ENCODE measurements at regions not wholly inside any gene's neighbourhood (a gene's known extent, or its start where the extent isn't known, plus 50 kb on each side); places are given as distances from the start of the nearest gene placed in this dataset.

- no peak overlapping the region for H3K27ac ChIP-seq (ENCODE audit: low read length)
- H3K4me1 ChIP-seq (ENCODE audit: control insufficient read depth, insufficient read depth, low read length) = no peaks in the 10 kb centered on the region
- ATAC-seq (no peak), DNase-seq (no peak)
- Mint-ChIP-seq H3K4me1 (peaks cover 11 to 15% of the 10 kb centered on the region in 2 donors), H3K9me3 (peaks cover 6 to 7% of the 10 kb centered on the region in 2 donors), H3K36me3 (peaks cover 16% of the 10 kb centered on the region), H3K27me3 (ENCODE audit: low read depth in 2 of 2) (peaks cover 7 to 12% of the 10 kb centered on the region in 2 donors), H3K27ac (no peak overlapping the region), H3K4me3 (no peak overlapping the region)
- intact Hi-C loops (cut with micrococcal nuclease) = no loop called here
- no peak for TF ChIP-seq CTCF (IDR thresholded peaks at IDR 0.05)
- no peak overlapping the region for H3K4me3 ChIP-seq (ENCODE audit: low read length)
- H3K36me3 ChIP-seq (ENCODE audit: control insufficient read depth, insufficient read depth, low read length) = no peaks in the 10 kb centered on the region
- 81% methylated on average over 5 of the region's 5 CpGs for WGBS (ENCODE audit: insufficient coverage)
- H3K9me3 ChIP-seq (ENCODE audit: control insufficient read depth, insufficient read depth, low read length) = no peaks in the 10 kb centered on the region
- no peaks in the 10 kb centered on the region for H3K27me3 ChIP-seq (ENCODE audit: control insufficient read depth, insufficient read depth, low read length)
Measured at GRCh38 chr6:5941188-5941587, 65.5 kb downstream of the NRN1 start.

GRCh38 chr6:5938934-5939333 is 67.8 kb downstream of the NRN1 start:
- no peak for ATAC-seq
- intact Hi-C loops (cut with micrococcal nuclease) = no loop called here
- Mint-ChIP-seq H3K36me3 (peaks cover 9% of the 10 kb centered on the region), H3K4me3 (no peak overlapping the region), H3K4me1 (peaks cover 11 to 15% of the 10 kb centered on the region in 2 donors), H3K27ac (no peak overlapping the region), H3K9me3 (peaks cover 6 to 7% of the 10 kb centered on the region in 2 donors), H3K27me3 (ENCODE audit: low read depth in 2 of 2) (peaks cover 20 to 28% of the 10 kb centered on the region in 2 donors)
- Histone ChIP-seq H3K4me3 (ENCODE audit: low read length) (no peak overlapping the region), H3K4me1 (ENCODE audit: control insufficient read depth, insufficient read depth, low read length) (no peaks in the 10 kb centered on the region), H3K9me3 (ENCODE audit: control insufficient read depth, insufficient read depth, low read length) (no peaks in the 10 kb centered on the region), H3K27ac (ENCODE audit: low read length) (no peak overlapping the region), H3K27me3 (ENCODE audit: control insufficient read depth, insufficient read depth, low read length) (no peaks in the 10 kb centered on the region), H3K36me3 (ENCODE audit: control insufficient read depth, insufficient read depth, low read length) (no peaks in the 10 kb centered on the region)
- 100% methylated on average over 3 of the region's 3 CpGs for WGBS (ENCODE audit: insufficient coverage)
- TF ChIP-seq CTCF (IDR thresholded peaks at IDR 0.05) = no peak
- no peak for DNase-seq

GRCh38 chr6:5937936-5938706 is 68.6 kb downstream of the NRN1 start:
- no peak overlapping the region for H3K4me3 Mint-ChIP-seq
- no peaks in the 10 kb centered on the region for H3K9me3 ChIP-seq (ENCODE audit: control insufficient read depth, insufficient read depth, low read length)
- no peak for ATAC-seq
- WGBS (ENCODE audit: insufficient coverage) = 85% methylated on average over 15 of the region's 19 CpGs
- no peak for DNase-seq
- H3K27ac Mint-ChIP-seq = no peak overlapping the region
- H3K27me3 ChIP-seq (ENCODE audit: control insufficient read depth, insufficient read depth, low read length) = no peaks in the 10 kb centered on the region
- H3K36me3 ChIP-seq (ENCODE audit: control insufficient read depth, insufficient read depth, low read length) = no peaks in the 10 kb centered on the region
- peaks cover 21 to 37% of the 10 kb centered on the region in 2 donors for H3K27me3 Mint-ChIP-seq (ENCODE audit: low read depth in 2 of 2)
- peaks cover 11 to 12% of the 10 kb centered on the region in 2 donors for H3K4me1 Mint-ChIP-seq
- intact Hi-C loops (cut with micrococcal nuclease) = no loop called here
- no peak for TF ChIP-seq CTCF (IDR thresholded peaks at IDR 0.05)
- H3K9me3 Mint-ChIP-seq = peaks cover 1% of the 10 kb centered on the region in 2 donors
- no peak overlapping the region for H3K4me3 ChIP-seq (ENCODE audit: low read length)
- H3K27ac ChIP-seq (ENCODE audit: low read length) = no peak overlapping the region
- no peaks in the 10 kb centered on the region for H3K4me1 ChIP-seq (ENCODE audit: control insufficient read depth, insufficient read depth, low read length)
- peaks cover under 1% of the 10 kb centered on the region for H3K36me3 Mint-ChIP-seq
